Stimulated activated CD8-positive, alpha-beta memory T cell treated with anti-CD3 and anti-CD28 coated beads, Interleukin-15, amount 100 ng/mL, for 24 hours (primary cell): ENCODE measurements at regions not wholly inside any gene's neighbourhood (a gene's known extent, or its start where the extent isn't known, plus 50 kb on each side); places are given as distances from the start of the nearest gene placed in this dataset.
"Not testable (repeated sequence)": the region's sequence is repeated elsewhere in the genome, so short reads cannot be mapped to it uniquely, and the experiment has no call there.

Source experiments
- DNase-seq: peaks from one replicate; pipeline ENCODE4 v3.0.0-alpha.2; 2020; ENCODE audit warnings: low read depth

DNA sequence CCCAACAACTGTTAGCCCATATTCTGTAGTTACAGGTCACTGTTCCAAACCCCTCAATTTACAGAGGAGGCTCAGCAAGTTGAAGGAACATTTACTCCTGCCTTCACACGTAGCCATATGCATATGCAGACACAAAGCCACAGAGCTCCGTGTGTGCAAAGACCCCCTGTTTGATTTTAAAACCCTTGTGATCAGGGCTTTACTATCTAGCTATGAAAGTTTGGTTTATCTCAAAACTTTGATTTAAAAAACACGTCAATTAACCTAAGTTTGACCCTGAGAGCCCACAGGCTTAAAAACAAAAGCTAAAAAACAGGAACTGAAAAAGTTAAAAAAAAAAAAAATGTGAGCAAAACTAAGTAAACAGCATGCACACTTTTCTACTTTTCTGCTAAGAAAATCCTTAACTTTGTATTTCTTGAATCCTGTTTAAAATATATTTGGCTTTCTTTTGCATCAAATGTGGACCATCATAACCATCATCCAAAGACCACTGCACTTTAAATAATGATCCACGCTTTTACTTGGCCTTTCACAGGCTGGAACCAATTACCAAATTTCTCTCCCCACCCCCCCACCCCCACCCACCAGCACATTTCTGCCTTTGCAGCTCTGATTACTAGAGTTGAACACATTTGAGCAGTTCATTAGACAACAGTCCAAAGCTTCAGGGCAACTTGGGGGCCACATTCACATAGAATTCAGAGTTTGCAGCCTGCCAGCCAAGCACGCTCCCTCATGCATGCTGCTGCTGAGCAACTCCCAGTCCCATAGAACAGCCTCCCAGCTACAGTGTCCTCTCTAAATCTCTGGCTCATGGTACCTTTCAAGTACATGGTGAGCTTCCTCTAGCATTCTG, 128.8 kb upstream of the MAP3K1 start:
- no peak for DNase-seq

DNA sequence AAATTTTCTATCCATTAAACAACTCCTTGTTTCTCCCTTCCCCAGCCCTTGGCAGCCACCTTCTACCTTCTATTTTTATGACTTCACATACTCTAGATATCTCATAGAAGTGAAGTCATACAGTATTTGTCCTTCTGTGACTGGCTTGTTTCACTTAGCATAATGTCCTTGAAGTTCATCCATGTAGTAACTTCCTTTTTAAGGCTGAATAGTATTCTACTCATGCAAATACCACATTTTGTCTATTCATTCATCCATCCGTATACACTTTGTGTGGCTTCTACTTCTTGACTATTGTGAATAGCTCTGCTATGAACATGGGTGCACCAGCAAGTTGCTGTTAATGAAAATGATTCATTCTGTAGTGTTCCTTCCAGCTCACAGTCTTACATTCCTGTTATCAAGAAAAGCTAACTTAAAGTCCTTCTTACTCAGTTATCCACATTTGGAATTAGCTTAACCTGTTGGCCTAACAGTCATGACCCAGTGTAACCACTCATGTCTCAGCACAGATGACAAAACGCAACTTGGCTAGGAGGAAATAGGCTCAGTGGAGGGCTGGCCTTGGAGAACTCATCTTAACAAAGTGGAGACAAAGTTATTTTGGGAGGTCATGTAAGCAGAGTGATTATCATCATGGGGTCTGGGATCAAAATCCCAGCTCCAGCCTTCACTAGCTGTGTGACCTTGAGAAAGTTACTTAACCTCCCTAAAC, 129.7 kb upstream of the MAP3K1 start:
- DNase-seq = no peak

DNA sequence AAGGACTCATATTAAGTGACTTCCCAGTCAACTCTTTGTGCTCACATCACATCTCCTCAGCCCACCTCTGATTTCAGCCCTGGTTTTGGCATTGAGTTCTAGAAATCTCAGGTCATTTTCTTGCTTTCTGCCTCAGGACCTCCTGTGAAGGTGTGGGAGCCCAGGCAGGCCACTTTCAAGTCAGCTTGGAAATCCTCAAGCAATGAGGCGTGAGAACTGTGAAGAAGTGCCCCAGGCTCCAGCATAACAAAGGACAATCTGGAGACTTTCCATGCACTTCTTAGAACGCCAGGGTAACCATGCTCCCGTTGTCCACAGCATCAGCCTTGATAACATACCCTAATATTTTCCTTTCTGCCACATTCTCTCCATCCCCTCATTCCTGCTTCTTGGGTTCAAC, 131.2 kb upstream of the MAP3K1 start:
- no peak for DNase-seq

DNA sequence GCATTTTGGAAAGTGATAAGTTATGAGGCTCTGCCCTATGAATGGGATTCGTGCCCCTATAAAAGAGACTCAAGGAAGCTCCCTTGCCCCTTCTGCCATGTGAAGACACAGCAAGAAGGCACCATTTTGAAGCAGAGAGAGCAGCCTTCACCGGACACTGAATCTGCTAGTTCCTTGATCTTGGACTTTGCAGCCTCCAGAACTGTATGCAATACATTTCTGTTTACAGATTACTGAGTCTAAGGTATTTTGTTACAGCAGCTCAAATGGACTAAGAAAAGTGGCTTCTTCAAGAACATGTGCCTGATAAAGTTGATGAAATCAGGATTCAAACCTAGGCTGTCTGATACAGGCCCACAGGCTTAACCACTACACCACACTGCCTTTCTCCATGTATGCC, 131.6 kb upstream of the MAP3K1 start:
- DNase-seq = no peak

DNA sequence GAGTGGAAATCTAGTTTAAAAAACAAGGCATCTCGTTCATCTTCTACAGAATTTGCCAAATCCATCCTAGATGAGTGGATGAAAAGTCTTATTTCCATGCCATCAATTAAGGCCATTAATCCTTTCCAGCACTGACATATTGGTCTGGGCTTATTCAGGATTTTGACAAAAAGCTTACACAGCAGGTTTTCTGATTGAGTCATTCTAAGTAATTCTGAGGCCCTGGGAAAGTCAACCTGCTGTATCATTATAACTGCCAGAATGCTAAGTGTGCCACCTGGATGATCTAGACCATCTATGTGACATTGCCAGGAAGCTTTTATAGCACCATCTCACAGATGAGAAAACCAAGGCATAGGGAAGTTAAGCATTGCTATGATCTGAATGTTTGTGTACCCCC, 132.1 kb upstream of the MAP3K1 start:
- no peak for DNase-seq

DNA sequence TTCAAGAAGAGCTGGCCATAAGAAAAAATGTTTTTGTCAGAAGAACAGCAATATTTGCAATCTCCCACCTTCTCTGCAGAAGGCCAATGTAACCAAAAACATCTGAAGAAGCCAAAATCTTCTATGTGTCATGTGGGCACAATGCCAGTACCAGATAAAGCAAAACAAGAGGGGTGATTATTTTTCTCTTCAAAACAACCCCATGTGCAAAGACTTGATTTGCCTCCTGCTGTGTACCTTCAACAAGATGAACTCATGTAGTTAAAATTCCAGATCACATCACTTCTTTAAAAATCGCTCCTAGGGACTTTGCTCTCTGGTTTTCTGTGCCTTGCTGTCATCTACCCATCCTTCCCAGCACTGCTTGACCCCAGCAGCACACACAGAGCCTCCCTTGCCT, 134.0 kb upstream of the MAP3K1 start:
- DNase-seq = no peak

DNA sequence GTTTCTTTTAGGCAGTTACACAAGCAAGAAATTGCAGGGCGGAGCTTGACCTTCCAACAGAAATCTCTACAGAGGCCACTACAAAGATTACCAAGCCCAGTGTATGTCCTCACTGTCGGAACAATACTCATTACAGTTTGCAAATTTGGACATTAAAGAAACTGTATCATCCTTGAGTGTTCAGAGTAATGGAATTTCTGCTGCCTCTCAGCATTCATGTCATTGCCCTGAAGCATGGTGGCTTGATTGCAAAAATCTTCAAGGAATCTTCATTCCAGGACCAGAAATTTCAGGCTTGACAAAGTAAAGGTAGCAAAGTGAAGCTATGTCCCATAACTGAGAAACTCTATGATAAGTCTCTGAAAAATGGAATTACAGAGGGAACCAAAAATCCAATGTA, 134.6 kb upstream of the MAP3K1 start:
- DNase-seq = no peak

DNA sequence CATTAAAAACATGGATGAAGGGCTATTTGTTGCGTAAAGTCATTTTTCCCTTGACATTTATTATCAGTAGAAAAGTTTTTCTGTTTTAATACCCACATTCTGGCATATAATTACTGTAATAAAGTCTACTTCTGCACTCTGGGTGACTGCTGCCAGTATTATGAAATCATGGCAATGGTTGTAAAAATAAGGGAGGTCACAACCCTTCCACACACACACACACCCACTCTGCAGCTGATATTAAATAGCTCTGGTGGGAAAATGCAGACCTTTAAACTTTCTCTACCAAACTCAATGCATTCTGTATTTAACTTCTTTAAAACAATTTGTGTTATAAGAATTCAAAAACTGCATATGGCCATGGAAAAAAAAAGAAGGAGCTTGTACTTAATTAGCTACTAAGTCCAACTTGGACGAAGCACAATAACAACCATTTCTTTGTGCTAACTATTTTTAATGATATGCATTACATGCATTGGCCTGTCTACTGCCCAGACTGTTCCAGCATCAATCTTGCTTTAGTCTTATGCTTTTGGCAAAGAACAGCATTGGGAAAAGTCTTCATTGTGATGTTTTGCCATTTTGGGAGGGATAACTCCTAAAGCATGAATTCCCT, 137.6 kb upstream of the MAP3K1 start:
- no peak for DNase-seq

DNA sequence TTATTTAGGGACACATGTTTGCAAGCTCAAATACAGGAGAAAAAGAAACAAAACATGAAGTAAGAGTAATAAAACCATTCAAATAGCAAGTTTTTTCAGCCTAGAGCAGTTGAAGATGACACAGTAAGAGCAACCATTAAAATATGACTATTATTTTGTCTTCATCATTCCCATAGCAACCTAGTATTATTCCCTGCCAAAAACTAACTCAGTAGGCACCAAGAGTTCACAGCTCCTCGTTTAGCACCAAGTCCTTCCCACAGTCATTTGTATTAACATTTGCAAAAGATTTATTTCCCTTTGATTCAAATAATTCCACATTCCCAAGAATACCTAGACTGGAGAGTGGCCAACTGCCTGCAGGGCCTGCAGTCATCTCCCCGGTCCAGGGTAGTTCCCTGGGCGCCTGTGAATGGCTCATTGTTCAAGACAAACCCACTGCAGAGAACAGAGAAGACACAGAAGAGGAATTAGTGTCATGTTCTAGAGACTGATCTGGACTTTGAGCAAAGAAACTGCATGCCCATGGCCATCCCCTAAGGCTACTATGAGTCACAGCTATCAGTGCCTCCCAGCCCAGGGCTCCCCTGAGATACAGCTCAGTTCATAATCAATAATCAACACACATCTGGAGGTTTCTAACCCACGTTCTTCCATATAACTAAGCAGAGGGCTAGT, 139.1 kb upstream of the MAP3K1 start:
- no peak for DNase-seq

DNA sequence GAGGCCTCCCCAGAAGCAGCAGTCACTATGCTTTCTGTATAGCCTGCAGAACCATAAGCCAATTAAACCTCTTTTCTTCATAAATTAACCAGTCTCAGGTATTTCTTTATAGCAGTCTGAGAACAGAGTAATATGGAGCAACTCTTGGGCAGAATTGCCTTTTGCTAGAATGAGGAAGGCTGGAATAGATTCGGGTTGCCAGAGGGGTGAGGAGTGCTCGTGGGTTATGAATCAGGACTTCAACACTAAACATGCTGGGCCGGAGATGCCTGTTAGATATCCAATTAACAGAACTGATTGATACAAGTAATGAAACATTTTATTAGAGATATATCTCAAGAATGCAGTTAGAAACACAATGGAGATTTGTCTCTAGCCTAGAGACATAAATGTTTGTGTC, 140.9 kb upstream of the MAP3K1 start:
- no peak for DNase-seq

DNA sequence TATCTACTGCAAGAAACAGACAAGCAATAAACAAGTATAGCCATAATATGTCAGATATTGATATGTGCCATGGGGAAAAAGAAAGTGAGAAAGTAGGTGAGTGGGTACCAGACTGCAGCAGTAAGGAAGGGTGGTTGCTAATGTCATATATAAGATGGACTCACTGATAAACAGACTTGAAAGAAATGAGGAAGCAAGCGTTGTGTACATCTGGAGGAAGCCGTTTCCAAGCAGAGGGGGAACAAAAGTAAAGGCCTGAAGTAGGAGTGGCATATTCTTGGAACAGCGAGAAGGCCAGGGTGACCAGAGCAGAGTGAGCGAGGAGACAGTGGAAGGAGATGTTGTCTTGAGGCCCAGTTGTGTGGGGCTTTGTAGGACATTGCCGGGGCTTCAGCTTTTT, 142.2 kb upstream of the MAP3K1 start:
- no peak for DNase-seq

DNA sequence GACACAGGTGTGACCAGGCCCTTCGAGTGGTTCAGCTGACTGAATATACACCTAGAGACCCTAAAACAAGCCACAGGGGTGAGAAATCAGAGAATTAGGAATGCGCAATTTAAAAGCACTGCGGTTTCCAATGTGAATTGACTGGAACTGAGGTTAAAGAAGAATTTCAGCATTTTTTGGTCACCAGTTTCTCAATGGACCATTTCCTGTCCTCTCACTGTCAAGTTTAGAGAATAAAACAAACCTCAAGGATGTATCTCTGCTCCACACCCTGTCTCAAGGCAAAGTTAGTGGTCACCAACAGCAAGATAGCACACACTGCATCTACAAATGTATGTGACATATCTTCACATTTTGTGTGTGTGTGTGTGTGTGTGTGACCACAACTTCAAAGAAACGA, 143.8 kb upstream of the MAP3K1 start:
- no peak for DNase-seq

DNA sequence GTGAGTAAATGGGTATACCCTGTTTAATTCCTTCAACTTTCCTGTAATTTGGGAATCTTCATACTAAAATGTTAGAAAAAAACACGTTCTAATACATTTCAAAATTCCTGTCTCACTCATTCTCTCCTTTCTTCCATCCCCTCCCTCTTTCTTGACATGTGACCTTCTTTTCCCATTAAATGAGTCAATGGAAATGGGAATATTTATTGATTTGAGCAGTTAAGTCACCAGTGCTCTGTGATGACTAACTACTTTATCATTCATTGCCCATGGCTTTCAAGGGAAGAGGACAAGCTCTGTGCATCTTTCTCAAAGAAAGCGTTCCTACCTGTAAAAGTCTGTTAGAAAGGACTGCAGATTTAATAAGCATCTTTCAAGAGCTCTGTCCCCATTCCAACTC, 144.4 kb upstream of the MAP3K1 start:
- DNase-seq = no peak

DNA sequence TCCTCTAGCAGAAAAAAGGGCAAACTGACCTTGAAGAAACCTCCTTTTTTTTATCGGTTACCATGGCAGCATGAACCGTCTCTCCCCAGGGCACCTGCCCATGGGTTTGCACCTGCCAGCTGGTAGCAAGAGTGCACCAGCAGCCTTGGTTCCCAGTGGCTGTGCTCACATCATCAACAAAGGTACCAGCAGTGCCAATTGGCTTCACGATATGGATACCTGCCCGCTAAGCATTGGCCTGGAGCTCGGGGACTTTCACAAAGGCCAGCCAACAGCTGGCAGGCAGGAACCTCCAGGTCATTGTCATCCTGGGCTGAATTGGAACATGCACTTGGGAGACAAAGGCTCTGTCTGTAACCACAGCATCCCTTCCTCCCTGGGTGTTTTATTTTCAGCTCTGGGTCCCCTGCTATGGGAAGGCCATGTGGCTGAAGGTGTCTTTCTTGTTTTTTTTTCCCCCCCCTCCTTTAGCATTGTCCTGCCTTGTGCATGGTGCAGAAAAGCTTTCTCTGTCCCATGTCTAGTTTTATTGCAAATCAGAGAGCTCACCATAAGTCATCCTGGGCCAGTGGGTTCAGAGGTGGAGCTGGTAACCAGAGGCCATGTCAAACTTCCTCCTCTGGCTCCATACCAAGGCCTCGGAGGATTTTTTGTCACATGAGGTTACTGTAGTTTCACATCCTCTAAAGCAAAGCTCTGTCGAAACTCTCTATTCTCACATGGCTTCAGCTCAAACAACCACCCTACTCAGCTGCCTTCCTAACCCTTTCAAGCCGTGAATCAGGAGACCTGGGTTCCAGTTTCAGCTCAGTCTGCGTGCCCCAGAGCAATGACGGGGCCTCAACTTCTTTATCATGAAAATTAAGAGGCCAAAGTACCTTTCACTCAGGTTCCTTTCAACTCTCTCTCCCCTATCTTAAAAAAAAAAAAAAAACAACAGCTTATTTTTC, 145.5 kb upstream of the MAP3K1 start:
- no peak for DNase-seq

DNA sequence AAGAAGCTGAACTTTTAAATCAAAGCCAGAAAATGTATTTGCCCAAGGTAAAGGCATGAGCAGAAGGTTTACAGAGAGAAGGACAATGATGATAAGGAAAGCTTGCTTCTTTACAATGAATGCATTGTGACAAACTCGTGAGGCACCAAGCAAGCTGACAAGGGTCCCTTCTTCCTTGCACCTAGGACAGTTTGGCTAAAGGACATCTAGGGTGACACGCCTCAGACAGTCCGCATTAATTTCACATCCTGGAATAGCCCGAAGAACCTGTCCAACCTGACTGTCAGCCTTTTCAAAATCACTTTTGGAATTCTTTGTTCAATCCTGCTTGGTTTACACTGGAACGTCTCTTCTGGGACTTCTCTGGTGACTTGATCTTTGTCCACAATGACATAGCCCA, 146.4 kb upstream of the MAP3K1 start:
- no peak for DNase-seq

DNA sequence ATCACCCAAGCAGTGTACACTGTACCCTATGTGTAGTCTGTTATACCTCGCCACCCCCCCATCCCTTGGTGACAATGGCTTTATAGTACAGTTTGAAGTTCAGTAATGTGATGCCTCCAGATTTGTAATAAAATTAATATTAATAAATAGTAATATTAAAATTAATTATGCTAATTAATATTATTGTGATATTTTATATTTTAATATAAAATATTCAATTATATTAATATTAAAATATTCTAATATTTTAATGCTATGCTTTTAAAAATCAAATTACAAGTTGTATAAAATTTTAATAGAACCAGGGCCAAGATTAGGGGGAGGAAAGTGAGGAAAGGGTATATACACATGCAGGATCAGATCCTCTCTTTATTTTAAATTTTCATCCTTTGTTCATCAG, 147.7 kb upstream of the MAP3K1 start:
- no peak for DNase-seq

DNA sequence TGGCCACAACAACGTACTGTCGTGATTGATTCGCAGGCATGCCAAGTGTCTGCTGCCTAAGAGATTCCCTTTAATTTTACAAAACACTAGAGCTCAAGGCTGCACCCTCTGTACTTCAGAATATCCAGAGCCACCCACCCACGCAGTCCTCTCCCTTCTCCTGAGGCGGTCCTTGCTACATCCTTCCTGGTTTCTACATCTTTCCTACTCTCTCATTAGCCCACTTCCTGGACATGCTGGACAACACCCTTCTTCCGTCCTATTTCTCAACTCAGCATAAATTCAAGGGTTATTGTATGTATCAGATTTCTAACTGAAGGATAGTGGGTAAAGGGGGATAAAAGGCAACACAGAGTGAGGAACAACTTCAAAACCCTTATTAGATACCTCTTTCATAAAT, 148.4 kb upstream of the MAP3K1 start:
- DNase-seq = no peak

DNA sequence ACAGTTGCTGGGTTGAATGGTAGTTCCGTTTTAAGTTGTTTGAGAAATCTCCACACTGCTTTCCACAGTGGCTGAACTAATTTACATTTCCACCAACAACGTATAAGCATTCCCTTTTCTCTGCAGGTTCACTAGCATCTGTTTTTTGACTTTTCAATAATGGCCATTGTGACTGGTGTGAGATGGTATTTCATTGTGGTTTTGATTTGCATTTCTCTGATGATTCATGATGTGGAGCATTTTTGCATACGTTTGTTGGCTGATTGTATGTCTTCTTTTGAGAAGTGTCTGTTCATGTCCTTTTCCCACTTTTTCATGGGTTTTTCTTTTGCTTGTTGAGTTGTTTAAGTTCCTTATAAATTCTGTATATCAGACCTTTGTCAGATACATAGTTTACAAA, 150.2 kb upstream of the MAP3K1 start:
- DNase-seq = not testable (repeated sequence)

DNA sequence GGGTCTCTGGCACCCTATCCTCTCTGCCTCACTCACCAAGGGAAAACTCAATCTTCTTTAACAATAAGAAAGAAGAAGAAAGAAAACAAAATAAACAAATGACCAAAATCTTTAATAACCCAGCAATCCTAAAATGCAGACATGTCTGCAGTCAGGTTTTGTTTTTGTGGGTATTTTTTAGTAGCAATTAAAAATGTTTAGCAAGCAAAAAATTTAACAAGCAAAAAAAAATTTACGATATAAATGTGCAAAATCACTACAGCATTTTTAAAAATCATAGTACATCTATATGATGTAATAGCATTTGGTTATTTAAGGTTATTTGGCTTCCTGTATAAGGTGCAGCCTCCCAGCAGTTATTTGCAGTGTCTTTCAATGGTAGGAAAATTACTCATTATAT, 151.3 kb upstream of the MAP3K1 start:
- DNase-seq = no peak

DNA sequence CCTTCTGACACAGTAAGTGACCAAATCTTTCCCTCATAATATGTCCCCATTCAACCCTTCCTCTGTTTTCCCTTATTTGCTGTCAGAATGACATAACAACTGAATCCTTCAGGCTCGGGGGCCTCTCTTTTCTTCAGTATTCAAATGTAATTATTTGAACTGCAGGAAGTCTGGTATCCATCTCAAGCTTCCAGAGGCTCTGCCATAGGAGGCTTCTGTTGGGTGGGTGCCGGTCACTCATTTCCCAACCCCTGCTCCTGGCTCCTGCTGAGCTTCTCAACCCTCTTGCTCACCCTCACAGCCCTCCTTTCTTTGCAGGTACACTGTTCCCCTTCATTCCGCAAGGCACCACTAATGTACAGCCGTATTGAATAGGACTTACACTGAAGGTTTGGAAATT, 151.8 kb upstream of the MAP3K1 start:
- no peak for DNase-seq

DNA sequence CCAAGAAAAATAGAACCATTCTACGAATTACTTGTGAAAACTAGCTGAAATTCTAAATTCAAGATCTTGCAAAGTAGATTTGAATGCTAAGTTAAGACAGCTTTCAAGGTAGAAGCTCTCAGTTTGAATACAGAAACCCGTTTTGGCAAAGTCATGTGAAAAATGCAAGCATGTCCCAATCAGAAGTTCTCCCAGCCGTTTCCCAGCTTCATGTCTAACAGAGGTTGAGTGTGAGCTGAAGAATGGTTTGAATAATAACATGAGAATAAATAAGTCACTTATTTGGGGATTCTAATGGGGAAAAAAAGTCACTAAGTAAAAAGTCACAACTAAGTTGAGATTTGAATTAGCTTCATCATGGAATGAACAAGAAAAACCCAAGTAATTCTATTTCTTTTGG, 152.5 kb upstream of the MAP3K1 start:
- DNase-seq = no peak

DNA sequence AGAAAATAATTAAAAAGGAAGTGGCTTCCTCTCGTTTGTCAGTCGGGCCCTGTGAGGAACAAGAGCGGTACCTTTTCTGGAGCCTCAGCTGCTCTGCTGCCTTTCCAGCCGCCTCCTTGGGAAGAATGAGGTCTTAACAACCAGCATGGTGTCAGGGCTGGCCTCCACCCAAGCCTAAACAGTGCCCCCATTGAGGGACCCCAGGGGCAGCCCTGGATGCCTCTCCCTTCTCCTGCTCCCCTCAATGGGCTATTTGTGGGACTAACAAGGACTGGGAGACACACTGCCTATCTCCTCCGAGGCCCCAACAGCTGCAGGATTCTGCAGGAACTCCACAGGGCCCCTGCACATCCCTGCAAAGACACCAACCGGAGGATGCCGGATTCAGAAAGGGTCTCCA, 155.4 kb upstream of the MAP3K1 start:
- no peak for DNase-seq
